Ovary (tissue), 7 donors: ENCODE measurements at regions not wholly inside any gene's neighbourhood (a gene's known extent, or its start where the extent isn't known, plus 50 kb on each side); places are given as distances from the start of the nearest gene placed in this dataset.

Experiments
- DNase-seq, 5 donors: peaks; one replicate each; pipeline ENCODE4 v3.0.0-alpha.2; 2019 to 2020
- H3K27ac ChIP-seq, 2 donors: fragments of 200-600 bp; one replicate each; pipeline versions ENCODE4 v1.5.1 to v1.8.0; 2019 to 2022
- H3K27me3 ChIP-seq: fragments of 200-600 bp; one replicate; pipeline ENCODE4 v1.8.0; 2022
- H3K36me3 ChIP-seq: fragments of 200-600 bp; sonication (generic); one replicate; pipeline ENCODE4 v1.5.1; 2019
- H3K4me1 ChIP-seq: one replicate; pipeline ENCODE4 v1.8.1; 2013; ENCODE audit warnings: mild to moderate bottlenecking, moderate library complexity; ENCODE audit not compliant: insufficient read depth
- H3K4me3 ChIP-seq: fragments of 200-600 bp; sonication (generic); one replicate; pipeline ENCODE4 v1.5.1; 2017
- H3K9me3 ChIP-seq, 2 donors: fragments of 200-600 bp in 1 of 2; sonication (generic) in 1 of 2; one replicate each; pipeline versions ENCODE4 v1.5.1 to v1.8.1; 2013 to 2019; ENCODE audit warnings: mild to moderate bottlenecking in 1 of 2, moderate library complexity in 1 of 2
- EP300 ChIP-seq: sonication (generic); formaldehyde crosslinking; IDR thresholded peaks from one replicate; pipeline ENCODE4 v1.6.1; 2017; ENCODE audit warnings: antibody characterized with exemption
- POLR2A ChIP-seq: fragments of 450-650 bp; IDR thresholded peaks from one replicate; pipeline ENCODE4 v1.6.1; 2017; ENCODE audit warnings: antibody characterized with exemption, mild to moderate bottlenecking, moderate library complexity
- WGBS, 3 donors: extraction: QIAGEN DNeasy Blood & Tissue Kit in 1 of 3; methylation state at CpG; one replicate each; pipeline versions ENCODE4 v1.1.5 to v1.1.7; 2013 to 2017; 5-methylcytosine and 5-hydroxymethylcytosine counted together
- intact Hi-C, 4 donors: fragments of 100-400 bp; cut with DNase I; formaldehyde crosslinking; loops; one replicate each; pipeline versions ENCODE4 v1.11.0 to v1.15.1; 2022 to 2023
- TF ChIP-seq, protein P1 (sequence below), 3 donors: fragments of 450-650 bp in 2 of 3; fragments of 200-600 bp in 1 of 3; IDR thresholded peaks; one replicate each; pipeline versions ENCODE4 v1.5.1 to v1.8.0; 2016 to 2022; ENCODE audit warnings: antibody characterized with exemption in 3 of 3, mild to moderate bottlenecking in 1 of 3
- donor health status: DM: no; HTN: no; CAD: no; lungs with moderate emphysema.
- donor health status: DM: no; HTN: no; CAD: no.
- donor health status: Bipolar disorder and iron deficiency.
- donor health status: DM: no; HTN: no; CAD: no.
- donor health status: DM: yes; HTN: yes; CAD: no.

DNA sequence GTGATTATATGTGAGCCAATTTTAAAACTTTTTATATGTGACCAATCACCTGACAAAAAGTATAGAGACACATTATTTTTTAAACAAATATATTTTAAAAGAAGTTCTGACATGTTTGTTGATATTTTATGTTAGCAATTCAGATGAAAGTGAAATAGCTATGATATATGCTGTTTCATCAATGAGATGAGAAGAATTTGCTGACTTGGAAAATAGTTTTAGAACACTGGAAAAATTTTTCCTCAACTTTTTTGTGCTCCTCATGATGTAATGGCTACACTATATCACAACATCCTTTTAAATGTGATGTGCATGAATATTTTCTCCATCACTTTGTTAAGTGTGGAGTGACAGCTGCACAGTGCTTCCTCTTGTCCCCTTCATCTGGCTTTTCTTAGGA, 434.0 kb downstream of the PLCL1 start:
- no peaks in the 10 kb centered on the region for H3K27me3 ChIP-seq
- intact Hi-C loops, result no loop called here
- H3K9me3 ChIP-seq, result no peaks in the 10 kb centered on the region
- H3K4me3 ChIP-seq, result no peak overlapping the region
- H3K27ac ChIP-seq, result no peak overlapping the region
- no peak for DNase-seq
- no peaks in the 10 kb centered on the region for H3K4me1 ChIP-seq
- no peaks in the 10 kb centered on the region for H3K36me3 ChIP-seq
- no peak for TF ChIP-seq POLR2A
- TF ChIP-seq, protein P1, sequence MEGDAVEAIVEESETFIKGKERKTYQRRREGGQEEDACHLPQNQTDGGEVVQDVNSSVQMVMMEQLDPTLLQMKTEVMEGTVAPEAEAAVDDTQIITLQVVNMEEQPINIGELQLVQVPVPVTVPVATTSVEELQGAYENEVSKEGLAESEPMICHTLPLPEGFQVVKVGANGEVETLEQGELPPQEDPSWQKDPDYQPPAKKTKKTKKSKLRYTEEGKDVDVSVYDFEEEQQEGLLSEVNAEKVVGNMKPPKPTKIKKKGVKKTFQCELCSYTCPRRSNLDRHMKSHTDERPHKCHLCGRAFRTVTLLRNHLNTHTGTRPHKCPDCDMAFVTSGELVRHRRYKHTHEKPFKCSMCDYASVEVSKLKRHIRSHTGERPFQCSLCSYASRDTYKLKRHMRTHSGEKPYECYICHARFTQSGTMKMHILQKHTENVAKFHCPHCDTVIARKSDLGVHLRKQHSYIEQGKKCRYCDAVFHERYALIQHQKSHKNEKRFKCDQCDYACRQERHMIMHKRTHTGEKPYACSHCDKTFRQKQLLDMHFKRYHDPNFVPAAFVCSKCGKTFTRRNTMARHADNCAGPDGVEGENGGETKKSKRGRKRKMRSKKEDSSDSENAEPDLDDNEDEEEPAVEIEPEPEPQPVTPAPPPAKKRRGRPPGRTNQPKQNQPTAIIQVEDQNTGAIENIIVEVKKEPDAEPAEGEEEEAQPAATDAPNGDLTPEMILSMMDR (IDR thresholded peaks at IDR 0.05), result no peak

DNA sequence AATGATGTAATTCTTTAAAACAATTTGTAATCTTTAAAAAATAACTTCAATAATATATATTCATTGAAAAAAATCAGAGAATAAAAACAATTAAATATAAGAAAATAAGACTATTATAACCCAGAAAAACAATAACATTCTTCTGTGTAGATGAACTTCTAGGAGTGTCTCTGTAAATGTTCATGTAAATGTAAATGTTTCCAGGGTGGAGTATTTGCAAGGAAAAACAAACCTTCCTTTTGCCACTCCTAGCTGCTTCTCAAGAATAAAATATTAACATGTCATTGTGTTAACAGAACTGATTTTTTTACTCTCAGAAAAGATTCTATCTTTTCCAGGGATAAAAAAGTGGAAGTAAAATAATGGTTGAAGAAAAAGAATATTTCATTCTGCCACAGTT, 431.9 kb downstream of the PLCL1 start:
- Histone ChIP-seq H3K4me1 (peaks cover 6% of the 10 kb centered on the region), H3K4me3 (no peak overlapping the region), H3K27me3 (no peaks in the 10 kb centered on the region), H3K9me3 (no peaks in the 10 kb centered on the region), H3K36me3 (no peaks in the 10 kb centered on the region), H3K27ac (no peak overlapping the region)
- no peak for TF ChIP-seq EP300
- TF ChIP-seq, protein P1 (IDR thresholded peaks at IDR 0.05), result no peak
- TF ChIP-seq POLR2A, result no peak
- DNase-seq, result no peak
- intact Hi-C loops, result no loop called here

DNA sequence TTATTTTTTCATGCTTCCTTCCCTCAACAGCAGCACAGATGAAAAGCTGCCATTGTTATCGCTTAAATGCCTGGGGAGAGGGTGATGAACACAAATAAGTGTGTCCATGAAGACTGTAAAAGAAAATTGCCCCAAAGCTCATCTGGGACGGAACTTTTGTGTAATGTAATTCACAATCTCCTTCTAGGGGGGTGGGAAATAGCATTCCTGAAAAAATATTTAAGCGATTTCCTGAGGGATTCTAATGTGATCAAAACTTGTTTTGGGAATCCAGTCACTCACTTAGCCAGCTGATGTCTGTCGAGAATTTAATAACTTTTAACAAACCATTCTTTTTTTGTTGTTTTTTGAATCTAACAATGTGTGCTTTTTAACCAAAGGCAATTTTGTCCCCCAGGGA, 427.9 kb downstream of the PLCL1 start:
- DNase-seq, result no peak
- Histone ChIP-seq H3K4me1 (peaks cover 6% of the 10 kb centered on the region), H3K27ac (no peak overlapping the region), H3K36me3 (no peaks in the 10 kb centered on the region), H3K27me3 (no peaks in the 10 kb centered on the region), H3K4me3 (no peak overlapping the region), H3K9me3 (no peaks in the 10 kb centered on the region)
- 65 to 81% (median 68%) methylated on average over 4 of the region's 4 CpGs for WGBS, 3 donors
- no peak for TF ChIP-seq POLR2A
- TF ChIP-seq, protein P1 (IDR thresholded peaks at IDR 0.05), result no peak
- TF ChIP-seq EP300, result no peak
- intact Hi-C loops, result no loop called here

DNA sequence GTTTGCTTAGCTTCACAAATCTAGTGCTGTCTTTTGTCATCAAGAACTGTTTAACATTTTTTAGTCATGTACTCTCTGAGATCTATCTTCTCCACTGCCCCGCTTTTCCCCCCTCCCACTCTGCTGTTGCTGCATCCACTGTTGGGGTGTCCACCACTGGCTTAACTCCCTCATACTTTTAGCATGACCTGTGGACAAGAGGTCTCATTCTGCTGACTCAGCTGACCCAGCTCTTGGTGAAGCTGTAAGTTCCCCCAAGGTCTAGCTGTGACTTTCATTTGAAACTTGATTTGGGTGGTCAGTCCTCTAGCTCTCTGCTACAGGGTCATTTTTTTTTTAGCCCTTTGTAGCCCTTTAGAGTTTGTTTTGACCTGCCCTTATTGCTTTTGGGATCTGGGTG, 427.2 kb downstream of the PLCL1 start:
- TF ChIP-seq POLR2A, result no peak
- H3K27ac ChIP-seq, result no peak overlapping the region

DNA sequence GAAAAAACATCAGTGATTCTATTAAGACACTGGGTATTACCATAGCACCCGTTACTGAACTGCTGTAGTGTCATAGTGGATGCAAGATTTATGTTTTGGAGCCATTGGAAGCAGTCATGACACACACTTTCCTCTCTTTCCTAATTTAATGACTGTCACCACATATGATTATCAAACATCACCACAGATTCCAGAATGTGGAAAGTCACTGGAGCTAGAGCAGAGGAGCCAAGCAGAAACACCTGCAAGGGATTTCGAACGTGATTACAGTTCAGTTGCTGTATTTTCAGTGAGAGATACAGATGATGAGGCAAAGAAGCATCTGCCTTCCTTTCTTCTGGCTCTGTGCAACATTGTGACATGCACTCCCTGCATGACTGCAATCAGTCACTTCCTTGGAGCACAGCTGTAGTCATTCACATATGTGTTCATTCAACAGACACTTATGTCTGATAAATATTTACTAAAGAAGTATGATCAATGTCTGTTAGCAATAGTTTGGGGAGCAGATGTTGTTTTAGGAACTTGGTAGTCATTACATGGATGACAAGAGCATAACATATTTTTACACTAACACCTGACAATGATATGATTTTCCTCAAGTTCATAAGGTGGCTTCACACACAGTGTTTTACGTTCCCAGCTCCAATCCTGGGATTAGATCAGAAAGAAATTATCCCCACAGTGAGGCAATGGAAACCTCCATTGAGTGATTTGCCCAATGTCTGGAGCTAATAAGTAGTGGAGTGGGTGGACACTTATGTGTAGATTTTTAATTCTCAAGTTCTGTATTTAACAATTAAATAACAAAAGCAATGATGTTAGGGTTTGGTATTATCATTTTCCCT, 416.6 kb downstream of the PLCL1 start:
- TF ChIP-seq POLR2A (no peak), EP300 (no peak)
- TF ChIP-seq, protein P1 (IDR thresholded peaks at IDR 0.05), result no peak
- Histone ChIP-seq H3K27me3 (no peaks in the 10 kb centered on the region), H3K36me3 (no peaks in the 10 kb centered on the region), H3K4me3 (no peak overlapping the region), H3K4me1 (peaks cover 2% of the 10 kb centered on the region), H3K9me3 (no peaks in the 10 kb centered on the region), H3K27ac (no peak overlapping the region)
- intact Hi-C loops, result no loop called here
- no peak for DNase-seq
- 70 to 74% (median 72%) methylated on average over 4 of the region's 4 CpGs for WGBS, 3 donors

More for the DNA sequence above, 427.2 kb downstream of the PLCL1 start:
- Histone ChIP-seq H3K4me1 (peaks cover 6% of the 10 kb centered on the region), H3K36me3 (no peaks in the 10 kb centered on the region), H3K9me3 (no peaks in the 10 kb centered on the region), H3K4me3 (no peak overlapping the region), H3K27me3 (no peaks in the 10 kb centered on the region)
- WGBS, 3 donors, result 85 to 98% (median 97%) methylated on average over 1 of the region's 1 CpG
- no peak for DNase-seq
- intact Hi-C loops, result no loop called here
